ENCODE measurements at regions not wholly inside any gene's neighbourhood (a gene's known extent, or its start where the extent isn't known, plus 50 kb on each side); places are given as distances from the start of the nearest gene placed in this dataset.

DNA sequence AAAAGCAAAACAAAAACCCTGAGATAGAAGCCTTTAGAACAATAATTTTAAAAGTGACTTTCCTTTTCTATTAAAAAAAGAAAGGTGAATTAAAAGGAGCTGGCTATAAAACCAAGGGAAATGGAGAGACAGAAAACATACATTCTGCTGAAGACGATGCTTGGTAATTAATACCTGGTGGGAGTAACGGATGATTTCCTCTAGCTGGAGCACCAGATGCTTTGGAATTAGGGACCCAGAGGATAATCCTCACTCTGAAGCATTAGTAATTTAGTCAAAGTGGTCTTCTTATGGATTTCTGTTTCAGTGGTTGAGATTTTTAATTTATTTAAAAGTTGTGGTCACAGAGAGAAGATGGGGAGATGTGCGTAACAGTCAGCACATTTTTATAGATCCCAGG lies 982.5 kb downstream of the TLE4 start:
- no peak for TF ChIP-seq POLR2AphosphoS5 (IDR thresholded peaks at IDR 0.05; ENCODE audit: borderline replicate concordance, low read depth, low read length)
- TF ChIP-seq EZH2 (IDR thresholded peaks at IDR 0.05), result no peak
- no peak for TF ChIP-seq FOXP2 (optimal IDR thresholded peaks at IDR 0.05; ENCODE audit: control extremely low read depth, extremely low read length, insufficient read depth)
